Right lobe of liver (tissue), 4 donors: ENCODE measurements at regions not wholly inside any gene's neighbourhood (a gene's known extent, or its start where the extent isn't known, plus 50 kb on each side); places are given as distances from the start of the nearest gene placed in this dataset.

ENCODE experiments used
- POLR2A ChIP-seq: fragments of 450-650 bp; IDR thresholded peaks from one replicate; pipeline ENCODE4 v1.6.1; 2017; ENCODE audit warnings: antibody characterized with exemption, mild to moderate bottlenecking
- TF ChIP-seq, protein P1 (sequence below), 4 donors: fragments of 200-600 bp in 3 of 4; fragments of 450-650 bp in 1 of 4; IDR thresholded peaks; one replicate each; pipeline versions ENCODE4 v1.5.1 to v1.8.0; 2016 to 2022; ENCODE audit warnings: antibody characterized with exemption in 4 of 4, mild to moderate bottlenecking in 2 of 4
- donor health status: DM: no; HTN: no; CAD: no.
- donor health status: DM: no; HTN: no; CAD: no.
- donor health status: DM: no; HTN: yes; CAD: no.

GRCh38 chr13:85527316-85527715 lies 271.9 kb downstream of the SLITRK6 start:
- TF ChIP-seq, protein P1, sequence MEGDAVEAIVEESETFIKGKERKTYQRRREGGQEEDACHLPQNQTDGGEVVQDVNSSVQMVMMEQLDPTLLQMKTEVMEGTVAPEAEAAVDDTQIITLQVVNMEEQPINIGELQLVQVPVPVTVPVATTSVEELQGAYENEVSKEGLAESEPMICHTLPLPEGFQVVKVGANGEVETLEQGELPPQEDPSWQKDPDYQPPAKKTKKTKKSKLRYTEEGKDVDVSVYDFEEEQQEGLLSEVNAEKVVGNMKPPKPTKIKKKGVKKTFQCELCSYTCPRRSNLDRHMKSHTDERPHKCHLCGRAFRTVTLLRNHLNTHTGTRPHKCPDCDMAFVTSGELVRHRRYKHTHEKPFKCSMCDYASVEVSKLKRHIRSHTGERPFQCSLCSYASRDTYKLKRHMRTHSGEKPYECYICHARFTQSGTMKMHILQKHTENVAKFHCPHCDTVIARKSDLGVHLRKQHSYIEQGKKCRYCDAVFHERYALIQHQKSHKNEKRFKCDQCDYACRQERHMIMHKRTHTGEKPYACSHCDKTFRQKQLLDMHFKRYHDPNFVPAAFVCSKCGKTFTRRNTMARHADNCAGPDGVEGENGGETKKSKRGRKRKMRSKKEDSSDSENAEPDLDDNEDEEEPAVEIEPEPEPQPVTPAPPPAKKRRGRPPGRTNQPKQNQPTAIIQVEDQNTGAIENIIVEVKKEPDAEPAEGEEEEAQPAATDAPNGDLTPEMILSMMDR (IDR thresholded peaks at IDR 0.05), result no peak
- TF ChIP-seq POLR2A, result no peak
